Omental fat pad (tissue), 3 donors: ENCODE measurements at regions not wholly inside any gene's neighbourhood (a gene's known extent, or its start where the extent isn't known, plus 50 kb on each side); places are given as distances from the start of the nearest gene placed in this dataset.

Experiments used
- ATAC-seq: fragments of 150-250 bp; one replicate; pipeline ENCODE4 v1.9.1; 2016; ENCODE audit warnings: mild to moderate bottlenecking, moderate library complexity; ENCODE audit not compliant: low FRiP score
- DNase-seq: peaks from one replicate; pipeline ENCODE4 v3.0.0-alpha.2; 2019; ENCODE audit warnings: low spot score
- CTCF ChIP-seq, 3 donors: fragments of 450-650 bp; IDR thresholded peaks; one replicate each; pipeline ENCODE4 v1.5.1; 2016 to 2017; ENCODE audit warnings: antibody characterized with exemption in 3 of 3, mild to moderate bottlenecking in 3 of 3, moderate library complexity in 2 of 3

GRCh38 chr2:173797586-173798263 is 167.4 kb downstream of the SP3 start:
- no peak for ATAC-seq
- no peak for TF ChIP-seq CTCF (IDR thresholded peaks at IDR 0.05)
- no peak for DNase-seq

GRCh38 chr2:173802518-173802917 is 162.7 kb downstream of the SP3 start:
- no peak for TF ChIP-seq CTCF (IDR thresholded peaks at IDR 0.05)
- no peak for ATAC-seq
- DNase-seq, result no peak

- TF ChIP-seq CTCF (IDR thresholded peaks at IDR 0.05), result no peak
- no peak for DNase-seq
- no peak for ATAC-seq
Observed at GRCh38 chr2:173803449-173803848, 161.7 kb downstream of the SP3 start.

- no peak for DNase-seq
- no peak for ATAC-seq
- no peak for TF ChIP-seq CTCF (IDR thresholded peaks at IDR 0.05)
Observed at GRCh38 chr2:173806761-173807160, 158.4 kb downstream of the SP3 start.

GRCh38 chr2:173808718-173809117 is 156.5 kb downstream of the SP3 start:
- DNase-seq (no peak), ATAC-seq (no peak)
- TF ChIP-seq CTCF (IDR thresholded peaks at IDR 0.05), result no peak

GRCh38 chr2:173812321-173812720 is 152.9 kb downstream of the SP3 start:
- ATAC-seq (no peak), DNase-seq (no peak)
- TF ChIP-seq CTCF (IDR thresholded peaks at IDR 0.05), result no peak

GRCh38 chr2:173814306-173814705 is 150.9 kb downstream of the SP3 start:
- ATAC-seq, result no peak
- no peak for TF ChIP-seq CTCF (IDR thresholded peaks at IDR 0.05)
- no peak for DNase-seq
